Mesodermal cell (in vitro differentiated cells): ENCODE measurements at regions not wholly inside any gene's neighbourhood (a gene's known extent, or its start where the extent isn't known, plus 50 kb on each side); places are given as distances from the start of the nearest gene placed in this dataset.

ENCODE experiments used
- H3K27ac ChIP-seq: 2 replicates; pipeline ENCODE4 v1.7.0; 2013; ENCODE audit warnings: mild to moderate bottlenecking, low read depth, low read length, moderate library complexity; ENCODE audit not compliant: severe bottlenecking
- H3K36me3 ChIP-seq: 2 replicates; pipeline ENCODE4 v1.7.1; 2013; ENCODE audit warnings: mild to moderate bottlenecking, low read length, moderate library complexity; ENCODE audit not compliant: control insufficient read depth, insufficient read depth
- H3K4me1 ChIP-seq: one replicate; pipeline ENCODE4 v1.7.1; 2013; ENCODE audit warnings: mild to moderate bottlenecking, low read length; ENCODE audit not compliant: insufficient read depth, control insufficient read depth, poor library complexity, severe bottlenecking
- H3K4me3 ChIP-seq: 2 replicates; pipeline ENCODE4 v1.7.0; 2013; ENCODE audit warnings: low read length, control low read depth, mild to moderate bottlenecking; ENCODE audit not compliant: insufficient read depth, poor library complexity, severe bottlenecking; ENCODE audit errors: extremely low read depth
- H3K9me3 ChIP-seq: 2 replicates; pipeline ENCODE4 v1.7.1; 2013; ENCODE audit warnings: mild to moderate bottlenecking, low read length, moderate library complexity; ENCODE audit not compliant: control insufficient read depth
- WGBS, 2 experiments: methylation state at CpG; one replicate each; pipeline ENCODE4 v1.1.5; 2013; ENCODE audit warnings: missing lambda C conversion rate in 2 of 2; ENCODE audit not compliant: insufficient coverage in 2 of 2; 5-methylcytosine and 5-hydroxymethylcytosine counted together

DNA sequence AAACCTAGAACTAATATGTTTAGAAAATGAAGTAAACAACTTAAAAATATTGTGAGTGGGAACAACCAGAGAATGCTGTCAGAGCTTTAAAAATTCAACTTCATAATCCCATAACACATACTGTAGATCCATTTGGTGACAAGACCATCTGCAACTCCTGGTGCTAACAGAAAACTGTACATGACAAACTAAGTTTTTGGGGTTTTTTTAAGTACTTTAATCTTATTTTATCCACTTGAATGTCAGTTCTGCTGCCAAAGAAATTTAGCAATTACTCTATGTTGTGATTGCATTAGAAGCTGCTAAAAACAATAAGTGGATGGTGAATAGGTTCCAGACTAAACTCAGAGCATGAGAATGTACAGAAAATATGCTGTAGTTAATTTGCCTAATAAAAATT is 345.4 kb downstream of the COL12A1 start:
- no peak overlapping the region for H3K27ac ChIP-seq
- no peaks in the 10 kb centered on the region for H3K36me3 ChIP-seq
- H3K4me3 ChIP-seq: no peak overlapping the region
- no peaks in the 10 kb centered on the region for H3K4me1 ChIP-seq
- H3K9me3 ChIP-seq: no peaks in the 10 kb centered on the region

DNA sequence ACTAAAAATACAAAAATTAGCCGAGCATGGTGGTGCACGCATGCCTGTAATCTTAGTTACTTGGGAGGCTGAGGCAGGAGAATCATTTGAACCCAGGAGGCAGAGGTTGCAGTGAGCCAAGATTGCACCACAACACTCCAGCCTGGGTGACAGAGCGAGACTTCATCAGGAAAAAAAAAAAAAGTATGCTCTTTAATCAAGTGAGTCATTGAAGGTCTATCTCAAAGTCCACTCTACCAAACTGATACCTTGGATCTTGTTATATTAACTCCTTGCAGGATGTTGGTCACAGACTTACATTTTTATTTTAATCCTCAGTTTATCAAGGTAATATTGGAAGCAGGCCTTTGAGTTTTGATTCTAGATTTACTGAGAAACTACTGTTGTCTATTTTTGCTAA is 348.7 kb downstream of the COL12A1 start:
- Histone ChIP-seq H3K27ac (no peak overlapping the region), H3K36me3 (no peaks in the 10 kb centered on the region), H3K4me1 (no peaks in the 10 kb centered on the region), H3K9me3 (no peaks in the 10 kb centered on the region), H3K4me3 (no peak overlapping the region)
- 94% methylated on average over 3 of the region's 3 CpGs; no CpG with 5 or more reads in 1 of the 2 experiments for WGBS, 2 experiments

DNA sequence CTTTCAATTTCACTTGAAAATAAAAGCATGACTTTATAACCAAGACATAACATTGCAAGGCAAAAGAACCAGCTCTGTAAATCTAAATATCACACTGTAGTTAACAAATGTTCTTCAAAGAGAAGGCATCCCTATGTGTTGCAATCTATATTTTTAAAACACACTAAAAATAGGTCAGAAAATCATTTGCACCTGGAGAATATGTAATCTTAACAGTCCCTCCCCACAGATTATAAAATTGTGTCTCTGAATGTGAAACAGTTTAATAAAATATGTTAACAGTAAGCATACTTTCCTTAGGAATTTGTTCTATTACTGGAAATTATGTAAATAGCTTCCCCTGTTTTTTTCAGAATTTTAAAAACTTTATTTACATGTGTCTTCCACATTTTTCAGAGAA is 351.9 kb downstream of the COL12A1 start:
- Histone ChIP-seq H3K9me3 (no peaks in the 10 kb centered on the region), H3K36me3 (no peaks in the 10 kb centered on the region), H3K4me1 (no peaks in the 10 kb centered on the region), H3K4me3 (no peak overlapping the region), H3K27ac (no peak overlapping the region)

DNA sequence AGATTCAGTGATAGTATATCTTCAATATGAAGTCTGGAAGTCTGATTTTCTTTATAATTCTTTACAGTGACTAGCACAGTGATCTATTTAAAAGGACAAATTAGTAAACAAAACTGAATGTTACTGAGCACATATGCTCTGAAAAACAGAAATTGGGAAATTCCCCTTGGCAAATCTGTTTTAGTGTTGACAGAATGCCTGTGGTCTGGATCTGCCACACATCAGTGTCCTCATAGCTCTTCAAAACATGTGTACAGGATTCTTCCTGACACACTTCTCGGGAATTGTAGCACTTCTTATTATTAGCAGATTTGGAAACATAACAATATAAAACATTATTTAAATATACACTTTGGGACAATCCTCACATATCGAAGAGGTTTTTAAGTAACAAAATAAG is 354.3 kb downstream of the COL12A1 start:
- WGBS, 2 experiments: no CpG with 5 or more reads among the region's 2 CpGs
- Histone ChIP-seq H3K36me3 (no peaks in the 10 kb centered on the region), H3K9me3 (no peaks in the 10 kb centered on the region), H3K4me3 (no peak overlapping the region), H3K27ac (no peak overlapping the region), H3K4me1 (no peaks in the 10 kb centered on the region)

DNA sequence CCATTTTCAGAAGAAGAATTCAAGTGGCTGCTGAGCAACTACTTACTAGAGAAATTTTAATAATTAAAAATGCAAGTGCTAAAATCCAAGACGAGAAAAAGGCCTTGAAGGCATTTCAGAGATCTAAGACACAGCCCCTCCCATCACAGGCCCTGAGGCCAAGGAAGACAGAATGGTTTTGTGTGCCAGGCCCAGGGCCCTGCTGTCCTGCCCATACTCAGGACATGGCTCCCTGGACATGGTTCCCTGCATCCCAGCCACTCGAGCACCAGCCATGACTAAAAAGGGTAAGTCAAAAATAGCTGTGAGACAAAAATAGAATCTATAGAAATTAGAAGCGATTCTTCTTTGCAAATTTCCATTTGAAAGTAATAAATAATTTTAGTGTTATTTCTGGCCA is 364.9 kb downstream of the COL12A1 start:
- 80% methylated on average over 1 of the region's 3 CpGs; no CpG with 5 or more reads in 1 of the 2 experiments for WGBS, 2 experiments

DNA sequence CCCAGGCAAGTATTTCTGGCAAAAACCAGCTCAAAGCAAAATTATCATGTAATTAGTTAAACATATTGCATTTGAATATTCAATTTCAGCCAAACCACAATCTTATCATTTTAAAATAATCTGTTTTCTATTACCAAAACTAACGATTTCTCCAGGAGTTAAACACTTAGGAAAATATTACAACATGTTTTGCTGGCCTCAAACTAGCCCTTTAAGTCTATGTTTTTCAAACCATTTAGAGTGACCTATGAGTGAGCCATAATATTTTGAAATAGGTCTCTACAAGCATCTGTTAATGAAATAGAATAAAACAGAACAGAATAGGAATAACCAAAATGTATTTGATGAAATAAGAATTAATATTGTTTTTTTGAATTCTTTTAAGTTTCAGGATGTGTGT is 370.9 kb downstream of the COL12A1 start:
- Histone ChIP-seq H3K4me1 (no peaks in the 10 kb centered on the region), H3K27ac (no peak overlapping the region), H3K4me3 (no peak overlapping the region), H3K36me3 (no peaks in the 10 kb centered on the region), H3K9me3 (no peaks in the 10 kb centered on the region)
- WGBS, 2 experiments: 80% methylated on average over 1 of the region's 1 CpG; no CpG with 5 or more reads in 1 of the 2 experiments

More for the DNA sequence above, 364.9 kb downstream of the COL12A1 start:
- Histone ChIP-seq H3K36me3 (no peaks in the 10 kb centered on the region), H3K27ac (no peak overlapping the region), H3K4me1 (no peaks in the 10 kb centered on the region), H3K4me3 (no peak overlapping the region), H3K9me3 (no peaks in the 10 kb centered on the region)

DNA sequence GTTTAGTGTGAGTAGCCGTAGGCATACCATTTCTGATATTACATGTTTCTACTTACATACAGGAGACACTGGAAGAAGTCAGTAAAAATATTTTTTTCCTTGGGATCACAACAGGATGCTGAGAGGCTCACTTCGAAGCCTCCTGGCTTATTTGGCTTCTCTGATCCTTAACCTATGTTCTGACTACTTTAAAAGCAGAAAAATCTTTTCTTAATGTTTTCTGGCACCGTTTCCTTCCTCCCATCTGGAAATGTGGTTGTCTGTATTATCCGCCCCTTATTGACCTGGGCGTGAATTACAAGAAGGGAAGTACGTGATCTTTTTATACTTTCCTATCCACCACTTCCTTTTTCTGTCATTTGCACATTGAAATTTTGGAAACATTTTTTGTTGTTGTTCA is 379.6 kb downstream of the COL12A1 start:
- no peaks in the 10 kb centered on the region for H3K9me3 ChIP-seq
- H3K4me3 ChIP-seq: no peak overlapping the region
- no peaks in the 10 kb centered on the region for H3K36me3 ChIP-seq
- WGBS, 2 experiments: 85% methylated on average over 2 of the region's 6 CpGs; no CpG with 5 or more reads in 1 of the 2 experiments
- H3K27ac ChIP-seq: no peak overlapping the region
- H3K4me1 ChIP-seq: no peaks in the 10 kb centered on the region

DNA sequence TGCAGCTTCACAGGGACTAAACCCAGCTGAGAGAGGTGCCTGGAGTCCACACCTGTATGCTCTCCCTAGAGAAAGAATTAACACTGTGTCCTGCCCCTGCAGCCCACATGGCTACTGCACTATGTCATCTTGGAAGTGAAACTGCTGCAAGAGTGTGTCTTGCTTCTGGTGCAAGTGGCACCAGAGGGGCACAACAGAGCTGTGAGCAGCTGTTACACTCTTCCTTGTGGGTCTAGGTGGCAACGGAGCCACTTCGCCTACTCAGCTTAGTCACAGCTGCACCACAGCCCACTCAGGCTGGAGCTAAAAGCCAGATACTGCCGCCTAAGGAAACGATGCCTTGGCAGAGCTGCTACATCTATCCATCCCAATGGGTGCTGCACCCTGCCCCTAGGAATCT is 391.4 kb downstream of the COL12A1 start:
- no peaks in the 10 kb centered on the region for H3K36me3 ChIP-seq
- WGBS, 2 experiments: 87 to 91% methylated on average over 2 to 4 of the region's 4 CpGs
- H3K27ac ChIP-seq: no peak overlapping the region
- no peaks in the 10 kb centered on the region for H3K4me1 ChIP-seq
- H3K9me3 ChIP-seq: no peaks in the 10 kb centered on the region
- no peak overlapping the region for H3K4me3 ChIP-seq

DNA sequence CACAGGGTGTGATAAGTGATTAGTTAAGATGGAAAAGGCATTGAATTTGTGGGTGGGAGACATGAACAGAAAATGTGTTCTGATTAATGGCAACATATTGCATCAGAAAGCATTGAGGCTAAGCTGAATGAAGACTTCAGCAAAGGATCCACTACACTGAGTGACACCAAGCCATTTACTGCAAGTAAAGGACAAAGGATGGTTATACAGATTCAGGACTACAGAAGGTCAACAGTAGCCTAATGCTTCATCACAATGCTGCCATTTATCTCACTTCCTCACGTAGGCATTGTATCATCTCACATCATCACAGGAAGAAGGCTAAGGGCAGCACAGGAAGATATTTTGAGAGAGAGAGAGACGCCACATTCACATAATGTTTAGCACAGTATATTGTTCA is 398.2 kb downstream of the COL12A1 start:
- WGBS, 2 experiments: no CpG with 5 or more reads among the region's 2 CpGs
- H3K4me3 ChIP-seq: no peak overlapping the region
- H3K4me1 ChIP-seq: no peaks in the 10 kb centered on the region
- H3K9me3 ChIP-seq: no peaks in the 10 kb centered on the region
- H3K27ac ChIP-seq: no peak overlapping the region
- no peaks in the 10 kb centered on the region for H3K36me3 ChIP-seq

DNA sequence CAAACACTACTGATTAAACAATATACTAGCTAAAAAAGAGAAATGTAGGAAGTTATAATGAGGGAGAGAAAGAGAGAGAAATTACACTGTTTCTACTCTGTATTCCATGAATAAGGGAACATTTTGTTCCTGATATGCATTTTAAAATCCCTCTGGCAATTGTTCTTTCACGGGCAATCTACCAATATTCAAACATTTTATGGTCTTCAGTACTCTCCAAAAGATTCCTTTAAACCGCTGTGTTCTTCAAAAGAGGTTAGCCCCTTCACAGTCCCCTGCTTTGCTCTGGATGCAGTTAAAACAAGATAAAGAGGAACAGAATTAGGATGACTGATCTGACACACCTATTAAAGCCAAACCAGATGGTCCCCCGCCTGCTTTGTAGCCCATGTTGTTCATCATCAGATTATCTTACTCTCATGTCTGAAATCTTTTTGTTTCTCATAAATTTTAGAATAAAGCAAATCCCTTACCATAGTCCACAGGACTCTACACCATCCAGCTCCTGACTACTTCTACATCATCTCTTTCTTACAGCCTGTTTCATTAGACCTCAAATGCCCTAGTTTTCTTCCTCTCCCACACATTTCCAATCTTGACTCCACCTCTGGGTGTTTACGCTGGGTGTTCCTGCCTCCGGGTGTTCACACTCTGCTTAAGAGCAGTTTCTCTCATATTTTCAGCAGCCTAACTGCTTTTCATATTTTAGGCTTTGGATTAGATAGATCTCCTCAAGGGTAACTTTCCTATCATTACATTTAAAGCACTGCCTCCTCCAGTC is 399.7 kb downstream of the COL12A1 start:
- Histone ChIP-seq H3K27ac (no peak overlapping the region), H3K9me3 (no peaks in the 10 kb centered on the region), H3K4me3 (no peak overlapping the region), H3K36me3 (no peaks in the 10 kb centered on the region), H3K4me1 (no peaks in the 10 kb centered on the region)
- WGBS, 2 experiments: 92% methylated on average over 2 to 3 of the region's 5 CpGs

DNA sequence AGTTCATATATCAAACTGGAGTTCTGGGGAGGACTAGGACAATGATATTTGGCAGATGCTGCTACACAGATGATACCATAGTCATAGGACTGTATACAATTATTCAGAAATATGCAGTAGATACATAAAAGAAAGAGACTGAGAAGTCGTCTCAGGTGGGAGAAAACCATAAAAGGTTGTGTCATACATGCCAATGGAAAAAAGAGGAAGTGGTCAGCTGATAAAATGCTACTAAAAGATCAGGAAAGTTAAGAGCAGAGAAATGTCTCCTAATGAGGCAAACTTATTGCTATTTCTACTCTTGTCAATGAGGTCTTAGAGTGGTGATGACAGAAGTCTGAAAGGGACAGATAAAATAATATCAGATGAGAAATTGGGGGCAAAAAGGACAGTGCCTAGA is 407.6 kb downstream of the COL12A1 start:
- Histone ChIP-seq H3K9me3 (no peaks in the 10 kb centered on the region), H3K4me1 (no peaks in the 10 kb centered on the region), H3K4me3 (no peak overlapping the region), H3K27ac (no peak overlapping the region), H3K36me3 (no peaks in the 10 kb centered on the region)
- 83 to 100% methylated on average over 1 of the region's 1 CpG for WGBS, 2 experiments
